Mesendoderm (in vitro differentiated cells): ENCODE measurements at regions not wholly inside any gene's neighbourhood (a gene's known extent, or its start where the extent isn't known, plus 50 kb on each side); places are given as distances from the start of the nearest gene placed in this dataset.
"Not testable (repeated sequence)": the region's sequence is repeated elsewhere in the genome, so short reads cannot be mapped to it uniquely, and the experiment has no call there.

Source experiments
- DNase-seq: peaks from one replicate; pipeline ENCODE4 v3.0.0; 2013
- H2AK5ac ChIP-seq: 2 replicates; pipeline ENCODE4 v1.6.1; 2013; ENCODE audit warnings: low read length, inconsistent platforms
- H2BK120ac ChIP-seq: 2 replicates; pipeline ENCODE4 v1.6.1; 2013; ENCODE audit warnings: low read depth, mild to moderate bottlenecking, low read length, moderate library complexity, mixed read lengths
- H2BK15ac ChIP-seq: replicated peaks from 2 replicates; pipeline ENCODE4 v1.6.1; 2013; ENCODE audit warnings: low read depth, mild to moderate bottlenecking, moderate library complexity
- H2BK5ac ChIP-seq: 2 replicates; pipeline ENCODE4 v1.6.1; 2013; ENCODE audit warnings: low read length, inconsistent platforms
- H3K18ac ChIP-seq: 2 replicates; pipeline ENCODE4 v1.6.1; 2013; ENCODE audit warnings: mild to moderate bottlenecking, low read length, mixed read lengths
- H3K23ac ChIP-seq: one replicate; pipeline ENCODE4 v1.6.1; 2013; ENCODE audit warnings: low read length
- H3K27ac ChIP-seq: 2 replicates; pipeline ENCODE4 v1.5.1; 2013; ENCODE audit warnings: low read depth, mild to moderate bottlenecking, inconsistent platforms, low read length, moderate library complexity
- H3K27me3 ChIP-seq: 2 replicates; pipeline ENCODE4 v1.6.1; 2013; ENCODE audit warnings: low read length, control low read depth, mild to moderate bottlenecking, inconsistent platforms; ENCODE audit not compliant: insufficient read depth, poor library complexity
- H3K36me3 ChIP-seq: 2 replicates; pipeline ENCODE4 v1.6.1; 2013; ENCODE audit warnings: low read length, inconsistent platforms; ENCODE audit not compliant: control insufficient read depth, insufficient read depth
- H3K4ac ChIP-seq: one replicate; pipeline ENCODE4 v1.6.1; 2013; ENCODE audit warnings: low read depth, mild to moderate bottlenecking, low read length, moderate library complexity
- H3K4me1 ChIP-seq: 2 replicates; pipeline ENCODE4 v1.6.1; 2013; ENCODE audit warnings: low read depth, low read length, inconsistent platforms; ENCODE audit not compliant: control insufficient read depth
- H3K4me2 ChIP-seq: 2 replicates; pipeline ENCODE4 v1.6.1; 2013; ENCODE audit warnings: low read length
- H3K4me3 ChIP-seq: 2 replicates; pipeline ENCODE4 v1.5.1; 2013; ENCODE audit warnings: mild to moderate bottlenecking, low read length
- H3K56ac ChIP-seq: one replicate; pipeline ENCODE4 v1.6.1; 2013; ENCODE audit warnings: low read length
- H3K79me1 ChIP-seq: 2 replicates; pipeline ENCODE4 v1.6.1; 2013; ENCODE audit warnings: low read length, inconsistent platforms
- H3K79me2 ChIP-seq: 2 replicates; pipeline ENCODE4 v1.6.1; 2013; ENCODE audit warnings: mild to moderate bottlenecking, low read length; ENCODE audit not compliant: control insufficient read depth, insufficient read depth
- H3K9ac ChIP-seq: 2 replicates; pipeline ENCODE4 v1.6.1; 2013; ENCODE audit warnings: low read length, inconsistent platforms
- H4K5ac ChIP-seq: one replicate; pipeline ENCODE4 v1.6.1; 2013; ENCODE audit warnings: low read length
- H4K8ac ChIP-seq: one replicate; pipeline ENCODE4 v1.6.1; 2013; ENCODE audit warnings: low read depth, mild to moderate bottlenecking, control low read depth, low read length, moderate library complexity
- WGBS: extraction: QIAGEN DNeasy Blood & Tissue Kit; methylation state at CpG from one replicate; pipeline ENCODE4 v1.1.7; 2013; ENCODE audit warnings: low lambda C conversion rate, missing lambda C conversion rate; ENCODE audit not compliant: insufficient coverage; ENCODE audit errors: extremely low coverage; 5-methylcytosine and 5-hydroxymethylcytosine counted together

DNA sequence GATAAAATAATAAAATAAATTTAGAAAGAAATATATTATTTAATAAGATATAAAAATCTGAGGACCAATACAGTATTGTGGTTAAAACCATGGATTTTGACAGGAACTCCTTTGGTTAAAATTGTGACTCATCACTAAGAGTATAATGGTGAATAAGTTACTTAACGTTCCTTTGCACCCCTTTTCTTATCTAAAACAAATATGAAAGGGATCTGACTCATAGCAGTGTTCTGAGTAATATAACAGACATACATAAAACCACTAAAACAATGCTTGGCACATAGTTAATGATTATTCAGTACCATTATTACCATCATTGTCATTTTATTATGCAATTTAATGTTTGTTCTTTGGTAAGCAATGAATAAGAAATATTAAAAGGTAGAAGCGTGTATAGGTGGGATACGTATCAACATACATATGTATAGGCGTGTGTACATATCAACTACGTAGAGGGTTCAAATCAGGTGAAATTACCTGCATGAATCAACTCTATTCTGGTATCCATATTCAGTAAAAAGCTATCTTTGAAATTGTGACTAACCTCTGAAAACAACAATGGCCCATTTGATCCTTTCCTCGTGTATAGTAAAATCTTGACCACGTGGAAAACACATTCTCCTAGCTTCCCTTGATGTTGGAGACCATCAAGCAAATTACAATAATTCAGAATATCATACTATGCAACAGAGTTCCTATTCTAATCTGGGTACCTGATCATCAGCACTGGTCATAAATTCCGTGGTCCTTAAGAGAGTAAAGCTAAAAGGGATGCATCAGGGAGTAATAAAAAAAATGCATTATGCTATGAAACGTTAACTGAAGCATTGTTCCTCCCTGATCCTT, 342.6 kb upstream of the SPATA31A3 start:
- not testable (repeated sequence) for H3K9ac ChIP-seq, H3K4me3 ChIP-seq, H3K79me2 ChIP-seq, H3K23ac ChIP-seq, H4K8ac ChIP-seq, H2AK5ac ChIP-seq, H3K56ac ChIP-seq, H2BK5ac ChIP-seq, H3K4me1 ChIP-seq, H3K4me2 ChIP-seq, H2BK120ac ChIP-seq, H3K27me3 ChIP-seq, H3K27ac ChIP-seq, H3K4ac ChIP-seq, H2BK15ac ChIP-seq, H3K36me3 ChIP-seq, H3K18ac ChIP-seq, DNase-seq, H3K79me1 ChIP-seq, H4K5ac ChIP-seq
- WGBS = no CpG with 5 or more reads among the region's 9 CpGs

- H3K4me1 ChIP-seq, H2BK120ac ChIP-seq, H3K27me3 ChIP-seq, H4K8ac ChIP-seq, H3K79me1 ChIP-seq, H3K56ac ChIP-seq, H3K36me3 ChIP-seq, H2AK5ac ChIP-seq, H3K18ac ChIP-seq, H2BK5ac ChIP-seq, H3K9ac ChIP-seq, H3K4me3 ChIP-seq, H4K5ac ChIP-seq, H3K4ac ChIP-seq, H3K27ac ChIP-seq, H3K4me2 ChIP-seq, H2BK15ac ChIP-seq, H3K23ac ChIP-seq, DNase-seq, H3K79me2 ChIP-seq: not testable (repeated sequence)
- WGBS = no CpG with 5 or more reads among the region's 2 CpGs
These were observed 339.3 kb upstream of the SPATA31A3 start for GRCh38 chr9:67331634-67332033.

GRCh38 chr9:67313409-67313808, 321.1 kb upstream of the SPATA31A3 start:
- no CpG with 5 or more reads among the region's 2 CpGs for WGBS
- not testable (repeated sequence) for H3K27ac ChIP-seq, H3K18ac ChIP-seq, H3K56ac ChIP-seq, H2BK120ac ChIP-seq, H3K4me3 ChIP-seq, H4K8ac ChIP-seq, DNase-seq, H3K4me1 ChIP-seq, H3K23ac ChIP-seq, H3K79me2 ChIP-seq, H3K4ac ChIP-seq, H2BK5ac ChIP-seq, H4K5ac ChIP-seq, H3K36me3 ChIP-seq, H3K9ac ChIP-seq, H3K4me2 ChIP-seq, H3K79me1 ChIP-seq, H2BK15ac ChIP-seq, H3K27me3 ChIP-seq, H2AK5ac ChIP-seq

GRCh38 chr9:67312504-67312903, 320.2 kb upstream of the SPATA31A3 start:
- not testable (repeated sequence) for H4K8ac ChIP-seq, H3K36me3 ChIP-seq, H3K4me1 ChIP-seq, H3K18ac ChIP-seq, H3K4ac ChIP-seq, H3K4me2 ChIP-seq, H3K27me3 ChIP-seq, H3K56ac ChIP-seq, H2BK120ac ChIP-seq, H4K5ac ChIP-seq, H3K27ac ChIP-seq, H2BK15ac ChIP-seq, H3K9ac ChIP-seq, H3K79me1 ChIP-seq, H3K23ac ChIP-seq, DNase-seq, H3K79me2 ChIP-seq, H2BK5ac ChIP-seq, H3K4me3 ChIP-seq, H2AK5ac ChIP-seq
- WGBS = no CpG with 5 or more reads among the region's 5 CpGs

DNA sequence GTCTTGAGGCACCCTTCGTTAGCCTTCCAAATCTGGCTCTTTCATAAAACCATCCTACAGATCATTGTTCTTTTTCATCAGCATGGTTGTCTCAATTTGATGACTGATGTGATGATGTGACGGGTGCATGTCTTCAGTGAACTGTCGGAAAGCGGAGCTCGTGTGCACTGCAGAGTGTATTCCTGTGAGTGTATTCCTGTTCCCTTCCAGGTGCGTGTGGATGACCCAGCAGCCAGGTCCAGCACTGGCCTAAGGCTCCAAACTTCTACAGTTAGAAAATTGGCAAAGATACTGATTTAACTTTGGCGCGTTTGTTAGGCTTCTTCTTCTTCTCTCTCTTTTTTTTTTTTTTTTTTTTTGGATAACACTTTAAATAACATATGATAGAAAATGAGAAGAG, 314.8 kb upstream of the SPATA31A3 start:
- not testable (repeated sequence) for H2AK5ac ChIP-seq, H3K56ac ChIP-seq, H3K27ac ChIP-seq, H3K18ac ChIP-seq, H3K79me1 ChIP-seq, H4K8ac ChIP-seq, H3K79me2 ChIP-seq, H3K9ac ChIP-seq, H4K5ac ChIP-seq, H3K4me2 ChIP-seq, H2BK120ac ChIP-seq, DNase-seq, H3K4me1 ChIP-seq, H2BK15ac ChIP-seq, H3K36me3 ChIP-seq, H3K23ac ChIP-seq, H3K27me3 ChIP-seq, H3K4me3 ChIP-seq, H2BK5ac ChIP-seq, H3K4ac ChIP-seq
- WGBS = no CpG with 5 or more reads among the region's 8 CpGs

DNA sequence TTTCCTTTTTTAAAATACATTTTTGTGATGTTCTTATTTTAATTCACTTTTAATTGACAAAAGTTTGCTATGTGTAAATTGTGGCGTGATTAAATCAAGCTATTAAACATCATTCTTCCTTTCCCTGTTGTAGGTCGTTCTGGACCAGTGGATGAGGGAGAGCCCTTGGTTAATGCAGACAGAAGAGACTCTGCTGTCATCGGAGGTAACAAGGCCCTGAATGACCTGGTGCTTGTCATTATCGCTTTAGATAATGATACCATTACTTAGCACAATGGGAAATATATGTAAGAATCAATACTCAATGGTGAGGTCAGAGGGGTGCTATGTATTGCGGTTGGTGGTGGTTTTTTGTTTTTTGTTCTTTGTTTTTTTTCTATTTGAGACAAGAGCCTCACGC, 296.4 kb upstream of the SPATA31A3 start:
- H3K9ac ChIP-seq, H4K5ac ChIP-seq, H2AK5ac ChIP-seq, H3K4me3 ChIP-seq, H3K23ac ChIP-seq, H3K27me3 ChIP-seq, H3K79me2 ChIP-seq, H3K18ac ChIP-seq, H3K4ac ChIP-seq, H3K4me2 ChIP-seq, H3K79me1 ChIP-seq, H3K4me1 ChIP-seq, H3K56ac ChIP-seq, H4K8ac ChIP-seq, H3K36me3 ChIP-seq, DNase-seq, H2BK120ac ChIP-seq, H3K27ac ChIP-seq, H2BK5ac ChIP-seq, H2BK15ac ChIP-seq: not testable (repeated sequence)
- WGBS = no CpG with 5 or more reads among the region's 6 CpGs
